ENCODE measurements at regions not wholly inside any gene's neighbourhood (a gene's known extent, or its start where the extent isn't known, plus 50 kb on each side); places are given as distances from the start of the nearest gene placed in this dataset.

DNA sequence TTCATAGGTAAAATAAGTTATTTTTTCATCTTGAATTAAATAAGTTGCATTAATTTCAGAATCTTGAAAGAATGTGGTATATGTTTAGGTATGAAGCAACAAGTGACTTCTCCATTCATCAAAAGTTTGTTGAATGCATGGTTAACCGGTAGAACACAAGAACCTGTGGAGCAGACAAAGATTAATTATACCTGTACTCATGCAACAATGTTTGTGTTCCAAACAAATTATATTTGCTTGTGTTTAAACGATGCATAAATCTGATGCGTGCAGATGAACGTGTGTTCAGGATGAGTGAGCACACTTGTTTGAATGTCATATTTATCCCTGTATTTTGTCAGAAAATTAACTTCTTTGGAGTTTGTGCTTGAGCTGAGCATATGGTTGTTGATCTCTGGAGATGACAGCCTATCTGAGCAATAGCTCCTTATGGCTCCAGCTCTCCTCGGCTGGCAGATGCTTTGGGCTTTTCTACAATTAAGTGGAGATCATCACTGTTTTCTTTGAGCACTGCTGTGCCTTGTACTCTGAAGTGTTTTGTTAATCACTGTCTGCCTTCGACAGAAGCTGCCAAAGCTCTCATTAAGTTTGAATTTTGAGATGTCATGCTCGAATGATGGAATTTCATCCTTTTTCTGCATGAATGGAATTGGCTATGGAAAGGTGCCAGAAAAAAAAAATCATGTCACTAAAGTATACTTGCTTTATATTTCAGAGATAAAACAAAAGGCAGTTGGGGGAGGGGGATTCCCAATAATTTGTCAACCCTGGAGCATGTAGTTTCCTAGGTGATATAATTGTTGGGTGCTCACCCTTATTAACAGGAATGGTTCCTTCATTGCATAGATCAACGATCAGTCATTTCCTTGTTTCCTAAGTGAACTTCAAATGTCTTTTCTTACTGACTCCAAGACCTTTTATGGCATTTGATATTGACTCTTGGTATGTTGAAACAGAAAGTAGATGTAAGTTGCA, 502.5 kb upstream of the ARRDC3 start:
- H3K4me3 ChIP-seq (ENCODE audit: low read length) = no peak overlapping the region
- no peaks in the 10 kb centered on the region for H3K79me2 ChIP-seq (replicated peaks; ENCODE audit: insufficient read depth, low read length)
- H3K4me2 ChIP-seq (ENCODE audit: low read length) = no peak overlapping the region
- H3K9me2 ChIP-seq (ENCODE audit: insufficient read depth, low read length) = no peaks in the 10 kb centered on the region
- TF ChIP-seq EZH2 (IDR thresholded peaks at IDR 0.05; ENCODE audit: borderline replicate concordance, insufficient read depth, low read length, poor library complexity, severe bottlenecking) = no peak
- peak; percentile 72 for TF ChIP-seq POLR2AphosphoS5 (IDR thresholded peaks at IDR 0.05)
- peak; percentile 85 for TF ChIP-seq EP300 (conservative IDR thresholded peaks at IDR 0.05; ENCODE audit: poor library complexity, severe bottlenecking)
- peaks cover 4% of the 10 kb centered on the region for H3F3A ChIP-seq (ENCODE audit: insufficient read depth, low read length, poor library complexity, severe bottlenecking)
- no peak overlapping the region for H3K27ac ChIP-seq (ENCODE audit: low read length)
- H3K36me3 ChIP-seq (ENCODE audit: insufficient read depth, low read length) = no peaks in the 10 kb centered on the region
- no peaks in the 10 kb centered on the region for H3K27me3 ChIP-seq (ENCODE audit: insufficient read depth, low read depth, low read length)
- no peaks in the 10 kb centered on the region for H4K20me1 ChIP-seq (ENCODE audit: insufficient read depth)
- H2AFZ ChIP-seq (ENCODE audit: low read depth, low read length) = no peak overlapping the region
- no peak overlapping the region for H3K9ac ChIP-seq (ENCODE audit: low read length)
- no peaks in the 10 kb centered on the region for H3K9me3 ChIP-seq (ENCODE audit: low read length)

DNA sequence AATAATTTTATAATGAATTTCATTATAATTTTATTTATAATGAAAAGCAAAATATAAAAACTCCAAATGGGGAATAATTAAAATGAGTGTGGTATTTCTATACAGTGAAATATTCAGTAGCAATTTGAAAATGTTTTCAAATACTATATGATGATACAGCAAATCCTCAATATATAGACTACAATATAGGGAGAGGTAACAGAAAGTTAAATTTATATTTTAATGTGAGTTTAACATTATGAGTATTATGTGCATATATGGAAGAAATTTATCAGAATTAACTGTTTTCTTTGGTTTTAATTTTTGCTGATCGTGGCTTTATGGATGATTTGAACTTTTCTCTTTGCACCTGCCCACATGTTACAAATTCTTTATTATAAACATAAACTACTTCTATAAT, 500.9 kb upstream of the ARRDC3 start:
- H3K4me3 ChIP-seq (ENCODE audit: low read length) = no peak overlapping the region
- no peak overlapping the region for H3K27ac ChIP-seq (ENCODE audit: low read length)
- no peak for TF ChIP-seq RAD21 (conservative IDR thresholded peaks at IDR 0.05)
- no peak for TF ChIP-seq SMC3 (conservative IDR thresholded peaks at IDR 0.05; ENCODE audit: poor library complexity)
- TF ChIP-seq POLR2AphosphoS5 (IDR thresholded peaks at IDR 0.05) = no peak
- no peak for TF ChIP-seq MXI1 (conservative IDR thresholded peaks at IDR 0.05; ENCODE audit: poor library complexity, severe bottlenecking)
- no peak for TF ChIP-seq EZH2 (IDR thresholded peaks at IDR 0.05; ENCODE audit: borderline replicate concordance, insufficient read depth, low read length, poor library complexity, severe bottlenecking)
- TF ChIP-seq, protein P1, sequence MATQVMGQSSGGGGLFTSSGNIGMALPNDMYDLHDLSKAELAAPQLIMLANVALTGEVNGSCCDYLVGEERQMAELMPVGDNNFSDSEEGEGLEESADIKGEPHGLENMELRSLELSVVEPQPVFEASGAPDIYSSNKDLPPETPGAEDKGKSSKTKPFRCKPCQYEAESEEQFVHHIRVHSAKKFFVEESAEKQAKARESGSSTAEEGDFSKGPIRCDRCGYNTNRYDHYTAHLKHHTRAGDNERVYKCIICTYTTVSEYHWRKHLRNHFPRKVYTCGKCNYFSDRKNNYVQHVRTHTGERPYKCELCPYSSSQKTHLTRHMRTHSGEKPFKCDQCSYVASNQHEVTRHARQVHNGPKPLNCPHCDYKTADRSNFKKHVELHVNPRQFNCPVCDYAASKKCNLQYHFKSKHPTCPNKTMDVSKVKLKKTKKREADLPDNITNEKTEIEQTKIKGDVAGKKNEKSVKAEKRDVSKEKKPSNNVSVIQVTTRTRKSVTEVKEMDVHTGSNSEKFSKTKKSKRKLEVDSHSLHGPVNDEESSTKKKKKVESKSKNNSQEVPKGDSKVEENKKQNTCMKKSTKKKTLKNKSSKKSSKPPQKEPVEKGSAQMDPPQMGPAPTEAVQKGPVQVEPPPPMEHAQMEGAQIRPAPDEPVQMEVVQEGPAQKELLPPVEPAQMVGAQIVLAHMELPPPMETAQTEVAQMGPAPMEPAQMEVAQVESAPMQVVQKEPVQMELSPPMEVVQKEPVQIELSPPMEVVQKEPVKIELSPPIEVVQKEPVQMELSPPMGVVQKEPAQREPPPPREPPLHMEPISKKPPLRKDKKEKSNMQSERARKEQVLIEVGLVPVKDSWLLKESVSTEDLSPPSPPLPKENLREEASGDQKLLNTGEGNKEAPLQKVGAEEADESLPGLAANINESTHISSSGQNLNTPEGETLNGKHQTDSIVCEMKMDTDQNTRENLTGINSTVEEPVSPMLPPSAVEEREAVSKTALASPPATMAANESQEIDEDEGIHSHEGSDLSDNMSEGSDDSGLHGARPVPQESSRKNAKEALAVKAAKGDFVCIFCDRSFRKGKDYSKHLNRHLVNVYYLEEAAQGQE (IDR thresholded peaks at IDR 0.05; ENCODE audit: borderline replicate concordance) = no peak
- TF ChIP-seq, protein P2, sequence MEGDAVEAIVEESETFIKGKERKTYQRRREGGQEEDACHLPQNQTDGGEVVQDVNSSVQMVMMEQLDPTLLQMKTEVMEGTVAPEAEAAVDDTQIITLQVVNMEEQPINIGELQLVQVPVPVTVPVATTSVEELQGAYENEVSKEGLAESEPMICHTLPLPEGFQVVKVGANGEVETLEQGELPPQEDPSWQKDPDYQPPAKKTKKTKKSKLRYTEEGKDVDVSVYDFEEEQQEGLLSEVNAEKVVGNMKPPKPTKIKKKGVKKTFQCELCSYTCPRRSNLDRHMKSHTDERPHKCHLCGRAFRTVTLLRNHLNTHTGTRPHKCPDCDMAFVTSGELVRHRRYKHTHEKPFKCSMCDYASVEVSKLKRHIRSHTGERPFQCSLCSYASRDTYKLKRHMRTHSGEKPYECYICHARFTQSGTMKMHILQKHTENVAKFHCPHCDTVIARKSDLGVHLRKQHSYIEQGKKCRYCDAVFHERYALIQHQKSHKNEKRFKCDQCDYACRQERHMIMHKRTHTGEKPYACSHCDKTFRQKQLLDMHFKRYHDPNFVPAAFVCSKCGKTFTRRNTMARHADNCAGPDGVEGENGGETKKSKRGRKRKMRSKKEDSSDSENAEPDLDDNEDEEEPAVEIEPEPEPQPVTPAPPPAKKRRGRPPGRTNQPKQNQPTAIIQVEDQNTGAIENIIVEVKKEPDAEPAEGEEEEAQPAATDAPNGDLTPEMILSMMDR (IDR thresholded peaks at IDR 0.05; ENCODE audit: poor library complexity, severe bottlenecking) = no peak
- no peak for TF ChIP-seq EP300 (conservative IDR thresholded peaks at IDR 0.05; ENCODE audit: poor library complexity, severe bottlenecking)
- no peak for TF ChIP-seq TAF1 (IDR thresholded peaks at IDR 0.05; ENCODE audit: low read depth)
- no peaks in the 10 kb centered on the region for H3K79me2 ChIP-seq (replicated peaks; ENCODE audit: insufficient read depth, low read length)
- H3K4me2 ChIP-seq (ENCODE audit: low read length) = no peak overlapping the region
- peaks cover 4% of the 10 kb centered on the region for H3F3A ChIP-seq (ENCODE audit: insufficient read depth, low read length, poor library complexity, severe bottlenecking)
- no peaks in the 10 kb centered on the region for H4K20me1 ChIP-seq (ENCODE audit: insufficient read depth)
- no peaks in the 10 kb centered on the region for H3K9me3 ChIP-seq (ENCODE audit: low read length)
- no peak overlapping the region for H3K9ac ChIP-seq (ENCODE audit: low read length)
- H2AFZ ChIP-seq (ENCODE audit: low read depth, low read length) = no peak overlapping the region
- no peaks in the 10 kb centered on the region for H3K9me2 ChIP-seq (ENCODE audit: insufficient read depth, low read length)
- H3K27me3 ChIP-seq (ENCODE audit: insufficient read depth, low read depth, low read length) = no peaks in the 10 kb centered on the region
- no peaks in the 10 kb centered on the region for H3K36me3 ChIP-seq (ENCODE audit: insufficient read depth, low read length)
